ENCODE measurements at regions not wholly inside any gene's neighbourhood (a gene's known extent, or its start where the extent isn't known, plus 50 kb on each side); places are given as distances from the start of the nearest gene placed in this dataset.
"Not testable (repeated sequence)": the region's sequence is repeated elsewhere in the genome, so short reads cannot be mapped to it uniquely, and the experiment has no call there.

- no peaks in the 10 kb centered on the region for H3K9me3 ChIP-seq
- H3K27me3 ChIP-seq: no peaks in the 10 kb centered on the region
- DNase-seq: no peak
- no peak for TF ChIP-seq POLR2A (IDR thresholded peaks at IDR 0.05)
- TF ChIP-seq CTCF (IDR thresholded peaks at IDR 0.05): no peak
- intact Hi-C loops (cut with DNase I): no loop called here
- no peak overlapping the region for H3K4me3 ChIP-seq (replicated peaks in 1 of 3)
- no peak overlapping the region for H3K27ac ChIP-seq
- H3K36me3 ChIP-seq: no peaks in the 10 kb centered on the region
- no peaks in the 10 kb centered on the region for H3K4me1 ChIP-seq
These were observed 262.4 kb downstream of the MID1IP1 start for GRCh38 chrX:39063702-39064101.

GRCh38 chrX:39065051-39065871 is 264.0 kb downstream of the MID1IP1 start:
- Histone ChIP-seq H3K4me1 (no peaks in the 10 kb centered on the region), H3K36me3 (no peaks in the 10 kb centered on the region), H3K27me3 (no peaks in the 10 kb centered on the region), H3K27ac (no peak overlapping the region), H3K4me3 (replicated peaks in 1 of 3) (no peak overlapping the region), H3K9me3 (no peaks in the 10 kb centered on the region)
- WGBS, 2 donors: 61 to 64% methylated on average over 18 of the region's 21 CpGs
- intact Hi-C loops (cut with DNase I): no loop called here
- no peak for DNase-seq
- no peak for TF ChIP-seq CTCF (IDR thresholded peaks at IDR 0.05)
- no peak for TF ChIP-seq POLR2A (IDR thresholded peaks at IDR 0.05)

- no peak for DNase-seq
- WGBS, 2 donors: 91% methylated on average over 5 of the region's 5 CpGs
- no peaks in the 10 kb centered on the region for H3K4me1 ChIP-seq
- intact Hi-C loops (cut with DNase I): no loop called here
- TF ChIP-seq CTCF (IDR thresholded peaks at IDR 0.05) (no peak), POLR2A (IDR thresholded peaks at IDR 0.05) (no peak)
- H3K27ac ChIP-seq: no peak overlapping the region
- no peaks in the 10 kb centered on the region for H3K36me3 ChIP-seq
- H3K9me3 ChIP-seq: no peaks in the 10 kb centered on the region
- H3K27me3 ChIP-seq: no peaks in the 10 kb centered on the region
- H3K4me3 ChIP-seq (replicated peaks in 1 of 3): no peak overlapping the region
These were observed 266.6 kb downstream of the MID1IP1 start for GRCh38 chrX:39067866-39068265.

GRCh38 chrX:39068634-39069033 is 267.4 kb downstream of the MID1IP1 start:
- H3K27me3 ChIP-seq; intact Hi-C loops (cut with DNase I); H3K4me1 ChIP-seq; H3K27ac ChIP-seq; H3K4me3 ChIP-seq (replicated peaks in 1 of 3); H3K9me3 ChIP-seq; H3K36me3 ChIP-seq; DNase-seq: not testable (repeated sequence)
- 100% methylated on average over 1 of the region's 1 CpG for WGBS, 2 donors

- TF ChIP-seq CTCF (IDR thresholded peaks at IDR 0.05) (no peak), POLR2A (IDR thresholded peaks at IDR 0.05) (no peak)
- Histone ChIP-seq H3K36me3 (no peaks in the 10 kb centered on the region), H3K9me3 (no peaks in the 10 kb centered on the region), H3K27me3 (no peaks in the 10 kb centered on the region), H3K27ac (no peak overlapping the region), H3K4me3 (replicated peaks in 1 of 3) (no peak overlapping the region), H3K4me1 (no peaks in the 10 kb centered on the region)
- no peak for DNase-seq
- intact Hi-C loops (cut with DNase I): no loop called here
- 78 to 89% methylated on average over 4 to 9 of the region's 28 CpGs for WGBS, 2 donors
These were observed 268.8 kb downstream of the MID1IP1 start for GRCh38 chrX:39070009-39070408.

Data from thyroid gland (tissue), 4 donors.